K562 (cell line): ENCODE measurements at regions not wholly inside any gene's neighbourhood (a gene's known extent, or its start where the extent isn't known, plus 50 kb on each side); places are given as distances from the start of the nearest gene placed in this dataset.
A peak's percentile ranks its signal among the peaks of the same experiment; 100 is the strongest.

ENCODE experiments used
- ATAC-seq: fragments of 200-7000 bp; cut with Tn5 transposase; 3 replicates; pipeline ENCODE4 v1.9.1; 2020; ENCODE audit warnings: moderate library complexity
- BruUV-seq: library from RNA; stranded (reverse); fragments of 400-500 nt; replicated peaks from 2 replicates; lab custom pipeline; 2021; lab: Mats Ljungman, UMichigan
- CTCF ChIA-PET: fragments of 300-600 bp; formaldehyde crosslinking; extraction: SDS; loops from one replicate; lab custom pipeline; 2021; ENCODE audit warnings: low intra/inter-chr PET ratio; lab: Yijun Ruan, JAX
- POLR2A ChIA-PET: fragments of 300-600, 350-650 bp; sonication (Branson Sonifier 250); formaldehyde crosslinking; extraction: SDS; loops from one replicate; lab custom pipeline; 2021; ENCODE audit warnings: antibody characterized with exemption, inconsistent platforms; lab: Yijun Ruan, JAX
- DNase-seq, 4 experiments: peaks; one replicate each; pipeline versions ENCODE4 v3.0.0 to v3.0.0-alpha.2; 2011 to 2018; ENCODE audit warnings: low spot score in 3 of 4, mixed read lengths in 3 of 4; ENCODE audit errors: extremely low read depth in 1 of 4
- FAIRE-seq: peaks from 2 replicates; lab custom pipeline; 2011; peaks lifted over from hg19 to GRCh38; lab: Jason Lieb, UNC
- H2AFZ ChIP-seq: 2 replicates; pipeline ENCODE4 v1.6.0; 2011; ENCODE audit warnings: low read depth, low read length, control low read depth, inconsistent platforms
- H3K27ac ChIP-seq: fragments of 200-600 bp; 3 replicates; pipeline ENCODE4 v1.8.0; 2011; ENCODE audit warnings: low read depth, mild to moderate bottlenecking, control low read depth, inconsistent platforms, low read length, moderate library complexity, mixed read lengths; ENCODE audit errors: extremely low read depth
- H3K27me3 ChIP-seq, 2 experiments: fragments of 300-600 bp in 1 of 2; 2 replicates in 1 of 2; 3 replicates in 1 of 2; pipeline versions ENCODE4 v1.6.0 to v1.8.0; 2011; ENCODE audit warnings: inconsistent platforms in 2 of 2, low read length in 2 of 2, mild to moderate bottlenecking in 1 of 2, mixed read lengths in 1 of 2, moderate library complexity in 1 of 2; ENCODE audit not compliant: control insufficient read depth in 2 of 2, insufficient read depth in 2 of 2
- H3K36me3 ChIP-seq: fragments of 300-600 bp; 3 replicates; pipeline ENCODE4 v1.8.0; 2011; ENCODE audit warnings: mild to moderate bottlenecking, low read length, inconsistent platforms; ENCODE audit not compliant: control insufficient read depth, insufficient read depth
- H3K4me1 ChIP-seq, 2 experiments: fragments of 200-600 bp in 1 of 2; replicated peaks in 1 of 2; 2 replicates in 1 of 2; 3 replicates in 1 of 2; pipeline versions ENCODE4 v1.5.1 to v1.8.0; 2011; ENCODE audit warnings: inconsistent platforms in 2 of 2, low read length in 2 of 2, mild to moderate bottlenecking in 1 of 2, mixed read lengths in 1 of 2, moderate library complexity in 1 of 2; ENCODE audit not compliant: control insufficient read depth in 2 of 2, insufficient read depth in 2 of 2
- H3K4me2 ChIP-seq: 2 replicates; pipeline ENCODE4 v1.6.1; 2011; ENCODE audit warnings: low read length, control low read depth, inconsistent platforms, mixed read lengths; ENCODE audit not compliant: insufficient read depth
- H3K4me3 ChIP-seq: fragments of 200-600 bp; sonication (generic), shearing (Covaris generic); 2 replicates; pipeline ENCODE4 v1.5.1; 2016; ENCODE audit warnings: control low read depth, inconsistent platforms
- H3K79me2 ChIP-seq: fragments of 200-600 bp; 3 replicates; pipeline ENCODE4 v1.8.0; 2011; ENCODE audit warnings: low read length, inconsistent platforms; ENCODE audit not compliant: control insufficient read depth, insufficient read depth
- H3K9ac ChIP-seq, 2 experiments: 2 replicates each; pipeline versions ENCODE4 v1.6.0 to v1.6.1; 2011; ENCODE audit warnings: low read depth in 2 of 2, low read length in 2 of 2, control low read depth in 1 of 2, inconsistent platforms in 1 of 2, mild to moderate bottlenecking in 1 of 2, mixed read lengths in 1 of 2; ENCODE audit not compliant: insufficient read depth in 1 of 2
- H3K9me1 ChIP-seq: one replicate; pipeline ENCODE4 v1.6.0; 2011; ENCODE audit warnings: inconsistent platforms, mild to moderate bottlenecking, low read length, moderate library complexity; ENCODE audit not compliant: control insufficient read depth, insufficient read depth
- H3K9me3 ChIP-seq: replicated peaks from 2 replicates; pipeline ENCODE4 v1.5.1; 2011; ENCODE audit warnings: low read depth, low read length, inconsistent platforms; ENCODE audit not compliant: control insufficient read depth, insufficient read depth
- H4K20me1 ChIP-seq: replicated peaks from 2 replicates; pipeline ENCODE4 v1.6.1; 2011; ENCODE audit warnings: low read length, inconsistent platforms, mixed read lengths; ENCODE audit not compliant: control insufficient read depth, insufficient read depth
- ATF4 ChIP-seq: fragments of 450-650 bp; formaldehyde crosslinking; IDR thresholded peaks from 2 replicates; pipeline ENCODE4 v1.4.0; 2022; ENCODE audit warnings: mild to moderate bottlenecking, moderate library complexity
- CBX8 ChIP-seq: fragments of 200-600 bp; sonication (generic); IDR thresholded peaks from 2 replicates; pipeline ENCODE4 v1.6.1; 2012; ENCODE audit warnings: borderline replicate concordance, mixed run types, low read depth, mild to moderate bottlenecking, moderate library complexity, mixed read lengths, low read length, control low read depth, inconsistent platforms; ENCODE audit not compliant: poor library complexity, severe bottlenecking; ENCODE audit errors: extremely low read depth
- FOSL1 ChIP-seq: fragments of 200-800 bp; sonication (Bioruptor generic); conservative IDR thresholded peaks from 2 replicates; pipeline ENCODE4 v1.6.1; 2016; ENCODE audit warnings: missing genetic modification characterization, missing compliant biosample characterization
- HDAC6 ChIP-seq: IDR thresholded peaks from 2 replicates; pipeline ENCODE4 v1.6.1; 2012; ENCODE audit warnings: low read depth, mild to moderate bottlenecking, control low read depth, inconsistent platforms, low read length, moderate library complexity
- MAZ ChIP-seq, 2 experiments: fragments of 450-650 bp in 1 of 2; sonication (generic) in 1 of 2; formaldehyde crosslinking; IDR thresholded peaks in 1 of 2; conservative IDR thresholded peaks in 1 of 2; 2 replicates each; pipeline versions ENCODE4 v1.4.0 to v1.5.0; 2020; ENCODE audit warnings: mild to moderate bottlenecking in 1 of 2, missing genetic modification reagents in 1 of 2
- MEIS2 ChIP-seq: fragments of 450-650 bp; IDR thresholded peaks from 2 replicates; pipeline ENCODE4 v1.6.1; 2014; ENCODE audit warnings: mild to moderate bottlenecking; ENCODE audit not compliant: partially characterized antibody
- MYC ChIP-seq, 2 experiments: fragments of 250-450 bp in 1 of 2; sonication (Bioruptor Pico) in 1 of 2; IDR thresholded peaks; 2 replicates each; pipeline versions ENCODE4 v1.5.1 to v1.6.1; 2012 to 2021; ENCODE audit warnings: low read depth in 2 of 2, borderline replicate concordance in 1 of 2, improper control_type of control experiment in 1 of 2, low read length in 1 of 2, mild to moderate bottlenecking in 1 of 2, moderate library complexity in 1 of 2
- NONO ChIP-seq, 2 experiments: fragments of 200-400 bp in 1 of 2; fragments of 450-650 bp in 1 of 2; formaldehyde crosslinking in 1 of 2; IDR thresholded peaks; 2 replicates each; pipeline ENCODE4 v1.6.1; 2017; ENCODE audit warnings: low read depth in 2 of 2, mild to moderate bottlenecking in 2 of 2, moderate library complexity in 2 of 2, low read length in 1 of 2
- PKNOX1 ChIP-seq: fragments of 450-650 bp; IDR thresholded peaks from 2 replicates; pipeline ENCODE4 v1.6.1; 2016
- SUPT5H ChIP-seq: fragments of 450-650 bp; IDR thresholded peaks from 2 replicates; pipeline ENCODE4 v1.6.1; 2016
- ZNF282 ChIP-seq: sonication (generic); formaldehyde crosslinking; IDR thresholded peaks from 2 replicates; pipeline ENCODE4 v1.8.1; 2023; ENCODE audit warnings: missing genetic modification reagents
- ZNF551 ChIP-seq: fragments of 250-450 bp; sonication (Bioruptor Pico); IDR thresholded peaks from 2 replicates; pipeline ENCODE4 v1.5.0; 2021; ENCODE audit warnings: mild to moderate bottlenecking, moderate library complexity
- WGBS: fragments of 100-300 bp; shearing (Covaris generic); methylation state at CpG from one replicate; pipeline ENCODE4 v1.1.6; 2016; ENCODE audit warnings: low coverage, mixed read lengths; ENCODE audit not compliant: insufficient coverage; ENCODE audit errors: missing lambda C conversion rate; 5-methylcytosine and 5-hydroxymethylcytosine counted together
- in situ Hi-C: fragments of 300-500 bp; cut with MboI; formaldehyde crosslinking; loops from 4 replicates; pipeline ENCODE4 v1.15.0; 2018; ENCODE audit warnings: inconsistent platforms, mixed read lengths
- intact Hi-C: fragments of 100-400 bp; cut with micrococcal nuclease; formaldehyde crosslinking; loops from 2 replicates; pipeline ENCODE4 v1.14.2; 2022
- TF ChIP-seq, protein P1 (sequence below): fragments of 250-450 bp; sonication (Bioruptor Pico); IDR thresholded peaks from 2 replicates; pipeline ENCODE4 v1.8.0; 2021; ENCODE audit warnings: borderline replicate concordance, mild to moderate bottlenecking, moderate library complexity; ENCODE audit not compliant: poor library complexity, severe bottlenecking

- in situ Hi-C loops (no loop called here), intact Hi-C loops (no loop called here)
- no peaks in the 10 kb centered on the region for H3K79me2 ChIP-seq
- H3K4me3 ChIP-seq = no peak overlapping the region
- no peak for FAIRE-seq
- H3K36me3 ChIP-seq = no peaks in the 10 kb centered on the region
- peaks cover 4 to 8% of the 10 kb centered on the region in 2 experiments; a peak in 3 of 5 replicates for H3K4me1 ChIP-seq
- no peaks in the 10 kb centered on the region for H4K20me1 ChIP-seq
- no peak overlapping the region for H3K27ac ChIP-seq
- no peaks in the 10 kb centered on the region for H3K9me3 ChIP-seq
- no peaks in the 10 kb centered on the region for H3K9me1 ChIP-seq
- ATAC-seq = peak; percentile 37
- POLR2A ChIA-PET = interaction anchor here (0.6 to 1.0 kb wide), 3 partner anchors 12 to 268 kb away, joined by 3 to 4 read pairs (median 4); partner anchors contain the start of gene NFIA
- no peak for DNase-seq
- peak overlapping the region; percentile 77 for H2AFZ ChIP-seq
- CTCF ChIA-PET = no interaction called here
- H3K4me2 ChIP-seq = no peak overlapping the region
- BruUV-seq = no TSS peak
- WGBS = 52% methylated on average over 9 of the region's 9 CpGs
- H3K9ac ChIP-seq = no peak overlapping the region; a peak in 1 of 4 replicates
- no peaks in the 10 kb centered on the region for H3K27me3 ChIP-seq
- peak; percentile 11 for TF ChIP-seq MEIS2
- no peak for TF ChIP-seq FOSL1 (tag)
- no peak for TF ChIP-seq ATF4 (CRISPR knock-in tag)
- TF ChIP-seq CBX8 = no peak
- TF ChIP-seq MYC (IDR thresholded peaks at IDR 0.05; ENCODE audit: low read depth, low read length) = no peak
- TF ChIP-seq MYC (CRISPR knock-in tag; IDR thresholded peaks at IDR 0.05; ENCODE audit: borderline replicate concordance, low read depth) = no peak
- peak; percentile 88 for TF ChIP-seq PKNOX1
- no peak for TF ChIP-seq MAZ (CRISPR knock-in tag; conservative IDR thresholded peaks at IDR 0.05 in 1 of 2, IDR thresholded peaks at IDR 0.05 in 1 of 2)
- no peak for TF ChIP-seq ZNF282 (CRISPR knock-in tag)
- no peak for TF ChIP-seq ZNF551 (CRISPR knock-in tag)
- TF ChIP-seq NONO (IDR thresholded peaks at IDR 0.05; ENCODE audit: low read depth in 2 of 2, low read length in 1 of 2) = no peak
- no peak for TF ChIP-seq HDAC6
- TF ChIP-seq, protein P1, sequence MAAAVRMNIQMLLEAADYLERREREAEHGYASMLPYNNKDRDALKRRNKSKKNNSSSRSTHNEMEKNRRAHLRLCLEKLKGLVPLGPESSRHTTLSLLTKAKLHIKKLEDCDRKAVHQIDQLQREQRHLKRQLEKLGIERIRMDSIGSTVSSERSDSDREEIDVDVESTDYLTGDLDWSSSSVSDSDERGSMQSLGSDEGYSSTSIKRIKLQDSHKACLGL (CRISPR knock-in tag) = no peak
- no peak for TF ChIP-seq SUPT5H
Measured at GRCh38 chr1:61005614-61006580, 76.5 kb upstream of the NFIA start.
